CD4-positive, alpha-beta T cell (primary cell): ENCODE measurements at regions not wholly inside any gene's neighbourhood (a gene's known extent, or its start where the extent isn't known, plus 50 kb on each side); places are given as distances from the start of the nearest gene placed in this dataset.
A peak's percentile ranks its signal among the peaks of the same experiment; 100 is the strongest.

ENCODE experiments used
- ATAC-seq: fragments of 200-7000 bp; cut with Tn5 transposase; one replicate; pipeline ENCODE4 v1.10.0; 2022; ENCODE audit warnings: mild to moderate bottlenecking; ENCODE audit not compliant: poor library complexity
- CTCF ChIA-PET: fragments of 350-600 bp; sonication (Branson Sonifier 250); formaldehyde crosslinking; loops from one replicate; lab custom pipeline; 2021; ENCODE audit warnings: antibody characterized with exemption, inconsistent platforms; lab: Charles Lee
- POLR2A ChIA-PET: fragments of 350-600 bp; sonication (Branson Sonifier 250); formaldehyde crosslinking; loops from one replicate; lab custom pipeline; 2021; ENCODE audit warnings: antibody characterized with exemption, inconsistent platforms; lab: Charles Lee
- DNase-seq, 14 experiments: peaks; one replicate each; pipeline ENCODE4 v3.0.0-alpha.2; 2013 to 2020; ENCODE audit warnings: mixed read lengths in 2 of 14
- H3K27ac ChIP-seq, 2 donors: one replicate each; pipeline versions ENCODE4 v1.5.1 to v1.7.0; 2013; ENCODE audit warnings: low read length in 2 of 2, low read depth in 1 of 2, mild to moderate bottlenecking in 1 of 2
- H3K27me3 ChIP-seq, 2 experiments: 1 replicate in 1 of 2; 2 replicates in 1 of 2; pipeline versions ENCODE4 v1.6.1 to v1.7.0; 2013; ENCODE audit warnings: low read length in 2 of 2, control low read depth in 1 of 2, mild to moderate bottlenecking in 1 of 2, moderate library complexity in 1 of 2; ENCODE audit not compliant: insufficient read depth in 2 of 2, control insufficient read depth in 1 of 2
- H3K36me3 ChIP-seq: one replicate; pipeline ENCODE4 v1.6.1; 2013; ENCODE audit warnings: low read length, control low read depth; ENCODE audit not compliant: insufficient read depth
- H3K4me1 ChIP-seq: one replicate; pipeline ENCODE4 v1.6.1; 2013; ENCODE audit warnings: low read length, control low read depth; ENCODE audit not compliant: insufficient read depth
- H3K4me3 ChIP-seq: one replicate; pipeline ENCODE4 v1.5.1; 2013; ENCODE audit warnings: mild to moderate bottlenecking, low read length, moderate library complexity
- H3K9me3 ChIP-seq, 2 experiments: 1 replicate in 1 of 2; 2 replicates in 1 of 2; pipeline versions ENCODE4 v1.6.1 to v1.7.0; 2013; ENCODE audit warnings: low read length in 2 of 2, mild to moderate bottlenecking in 2 of 2, control low read depth in 1 of 2, moderate library complexity in 1 of 2; ENCODE audit not compliant: control insufficient read depth in 1 of 2, insufficient read depth in 1 of 2
- H3K27ac Mint-ChIP-seq: one replicate; pipeline ENCODE4 v1.8.0; 2020; ENCODE audit warnings: mixed read lengths
- H3K27me3 Mint-ChIP-seq: one replicate; pipeline ENCODE4 v1.8.0; 2021; ENCODE audit warnings: mixed read lengths
- H3K36me3 Mint-ChIP-seq: one replicate; pipeline ENCODE4 v1.8.0; 2021; ENCODE audit warnings: low read depth, mixed read lengths
- H3K4me1 Mint-ChIP-seq: one replicate; pipeline ENCODE4 v1.8.0; 2021; ENCODE audit warnings: low read depth, mixed read lengths
- H3K4me3 Mint-ChIP-seq: one replicate; pipeline ENCODE4 v1.8.0; 2020; ENCODE audit warnings: mild to moderate bottlenecking, mixed read lengths
- H3K9me3 Mint-ChIP-seq: one replicate; pipeline ENCODE4 v1.8.0; 2020; ENCODE audit warnings: mixed read lengths
- CTCF ChIP-seq: fragments of 200-600 bp; IDR thresholded peaks from one replicate; pipeline ENCODE4 v1.8.0; 2022; ENCODE audit warnings: antibody characterized with exemption, mild to moderate bottlenecking
- intact Hi-C, 2 experiments: fragments of 100-400 bp; cut with DNase I in 1 of 2; cut with micrococcal nuclease in 1 of 2; formaldehyde crosslinking; loops; one replicate each; pipeline versions ENCODE4 v1.15.1 to v1.9.0; 2023 to 2025; cut with DNase I, micrococcal nuclease

GRCh38 chr5:163687414-163687813 is 182.0 kb downstream of the MAT2B start:
- intact Hi-C loops: no loop called here
- no peaks in the 10 kb centered on the region for H3K27me3 ChIP-seq
- no peaks in the 10 kb centered on the region for H3K36me3 ChIP-seq
- no peaks in the 10 kb centered on the region for H3K4me1 Mint-ChIP-seq
- H3K36me3 Mint-ChIP-seq: no peaks in the 10 kb centered on the region
- no peaks in the 10 kb centered on the region for H3K9me3 ChIP-seq
- ChIA-PET CTCF (no interaction called here), POLR2A (no interaction called here)
- ATAC-seq: no peak
- H3K4me3 ChIP-seq: no peak overlapping the region
- H3K4me1 ChIP-seq: no peaks in the 10 kb centered on the region
- H3K4me3 Mint-ChIP-seq: no peak overlapping the region
- no peaks in the 10 kb centered on the region for H3K27me3 Mint-ChIP-seq
- H3K27ac ChIP-seq: no peak overlapping the region
- no peak for TF ChIP-seq CTCF
- no peak overlapping the region for H3K27ac Mint-ChIP-seq
- no peak for DNase-seq
- no peaks in the 10 kb centered on the region for H3K9me3 Mint-ChIP-seq

GRCh38 chr5:163692091-163692490 is 186.7 kb downstream of the MAT2B start:
- POLR2A ChIA-PET: no interaction called here
- H3K27ac Mint-ChIP-seq: no peak overlapping the region
- no peak for ATAC-seq
- no peaks in the 10 kb centered on the region for H3K36me3 ChIP-seq
- no peak for TF ChIP-seq CTCF
- H3K9me3 Mint-ChIP-seq: no peaks in the 10 kb centered on the region
- peaks cover 3% of the 10 kb centered on the region for H3K27me3 Mint-ChIP-seq
- H3K4me3 ChIP-seq: no peak overlapping the region
- H3K4me1 ChIP-seq: no peaks in the 10 kb centered on the region
- H3K27ac ChIP-seq: no peak overlapping the region
- intact Hi-C loops: no loop called here
- H3K36me3 Mint-ChIP-seq: no peaks in the 10 kb centered on the region
- H3K27me3 ChIP-seq: no peaks in the 10 kb centered on the region
- CTCF ChIA-PET: no interaction called here
- no peak overlapping the region for H3K4me3 Mint-ChIP-seq
- H3K9me3 ChIP-seq: no peaks in the 10 kb centered on the region
- H3K4me1 Mint-ChIP-seq: no peaks in the 10 kb centered on the region
- DNase-seq: no peak

- no peak overlapping the region for H3K27ac ChIP-seq
- Mint-ChIP-seq H3K27ac (no peak overlapping the region), H3K36me3 (no peaks in the 10 kb centered on the region), H3K9me3 (no peaks in the 10 kb centered on the region), H3K27me3 (peaks cover 3% of the 10 kb centered on the region), H3K4me3 (no peak overlapping the region), H3K4me1 (no peaks in the 10 kb centered on the region)
- no peak for ATAC-seq
- peak in 3 of 14 experiments; percentile 8 to 27 (median 19) for DNase-seq
- no peaks in the 10 kb centered on the region for H3K4me1 ChIP-seq
- intact Hi-C loops: no loop called here
- H3K36me3 ChIP-seq: no peaks in the 10 kb centered on the region
- TF ChIP-seq CTCF: no peak
- ChIA-PET CTCF (no interaction called here), POLR2A (no interaction called here)
- no peak overlapping the region for H3K4me3 ChIP-seq
- H3K9me3 ChIP-seq: no peaks in the 10 kb centered on the region
- H3K27me3 ChIP-seq: no peaks in the 10 kb centered on the region
These were observed 190.6 kb downstream of the MAT2B start for GRCh38 chr5:163695830-163696578.
